ENCODE measurements at regions not wholly inside any gene's neighbourhood (a gene's known extent, or its start where the extent isn't known, plus 50 kb on each side); places are given as distances from the start of the nearest gene placed in this dataset.

- no peak for DNase-seq (ENCODE audit: low read depth, low spot score)
These were observed 377.2 kb upstream of the LRATD1 start for GRCh38 chr2:14255135-14255820.

GRCh38 chr2:14256890-14257289 lies 375.6 kb upstream of the LRATD1 start:
- DNase-seq (ENCODE audit: low read depth, low spot score) = peak; percentile 75

- peak; percentile 7 for DNase-seq (ENCODE audit: low read depth, low spot score)
These were observed 374.6 kb upstream of the LRATD1 start for GRCh38 chr2:14257801-14258507.

GRCh38 chr2:14261771-14262170 lies 370.7 kb upstream of the LRATD1 start:
- DNase-seq (ENCODE audit: low read depth, low spot score) = peak; percentile 29

GRCh38 chr2:14263053-14263452 lies 369.5 kb upstream of the LRATD1 start:
- DNase-seq (ENCODE audit: low read depth, low spot score) = no peak

- no peak for DNase-seq (ENCODE audit: low read depth, low spot score)
These were observed 362.4 kb upstream of the LRATD1 start for GRCh38 chr2:14270036-14270582.

GRCh38 chr2:14272396-14273075 lies 360.0 kb upstream of the LRATD1 start:
- no peak for DNase-seq (ENCODE audit: low read depth, low spot score)

- DNase-seq (ENCODE audit: low read depth, low spot score) = no peak
These were observed 358.9 kb upstream of the LRATD1 start for GRCh38 chr2:14273650-14274049.

- DNase-seq (ENCODE audit: low read depth, low spot score) = no peak
These were observed 348.3 kb upstream of the LRATD1 start for GRCh38 chr2:14284244-14284643.

GRCh38 chr2:14285812-14286211 lies 346.7 kb upstream of the LRATD1 start:
- no peak for DNase-seq (ENCODE audit: low read depth, low spot score)

GRCh38 chr2:14288016-14288415 lies 344.5 kb upstream of the LRATD1 start:
- DNase-seq (ENCODE audit: low read depth, low spot score) = peak; percentile 2

GRCh38 chr2:14292964-14293363 lies 339.6 kb upstream of the LRATD1 start:
- DNase-seq (ENCODE audit: low read depth, low spot score) = no peak

- DNase-seq (ENCODE audit: low read depth, low spot score) = no peak
These were observed 335.2 kb upstream of the LRATD1 start for GRCh38 chr2:14297340-14297739.

- peak; percentile 10 for DNase-seq (ENCODE audit: low read depth, low spot score)
These were observed 334.6 kb upstream of the LRATD1 start for GRCh38 chr2:14297906-14298305.

GRCh38 chr2:14301331-14301730 lies 331.2 kb upstream of the LRATD1 start:
- peak; percentile 76 for DNase-seq (ENCODE audit: low read depth, low spot score)

GRCh38 chr2:14303366-14304115 lies 329.0 kb upstream of the LRATD1 start:
- DNase-seq (ENCODE audit: low read depth, low spot score) = no peak

- no peak for DNase-seq (ENCODE audit: low read depth, low spot score)
These were observed 328.2 kb upstream of the LRATD1 start for GRCh38 chr2:14304326-14304725.

GRCh38 chr2:14306268-14306861 lies 326.2 kb upstream of the LRATD1 start:
- no peak for DNase-seq (ENCODE audit: low read depth, low spot score)

- DNase-seq (ENCODE audit: low read depth, low spot score) = no peak
These were observed 319.2 kb upstream of the LRATD1 start for GRCh38 chr2:14313341-14313740.

- DNase-seq (ENCODE audit: low read depth, low spot score) = no peak
These were observed 315.9 kb upstream of the LRATD1 start for GRCh38 chr2:14316594-14316993.

- DNase-seq (ENCODE audit: low read depth, low spot score) = no peak
These were observed 311.2 kb upstream of the LRATD1 start for GRCh38 chr2:14321357-14321756.

All from astrocyte of the hippocampus (primary cell).